SK-N-MC (cell line): ENCODE measurements at regions not wholly inside any gene's neighbourhood (a gene's known extent, or its start where the extent isn't known, plus 50 kb on each side); places are given as distances from the start of the nearest gene placed in this dataset.

Experiments
- EZH2 ChIP-seq: fragments of 200-600 bp; sonication (generic); IDR thresholded peaks from one replicate; pipeline ENCODE4 v1.6.1; 2017; ENCODE audit warnings: antibody characterized with exemption
- POLR2AphosphoS5 ChIP-seq: IDR thresholded peaks from 2 replicates; pipeline ENCODE4 v1.6.1; 2012; ENCODE audit warnings: mild to moderate bottlenecking, low read depth, low read length, borderline replicate concordance

- TF ChIP-seq POLR2AphosphoS5 (no peak), EZH2 (no peak)
Measured at GRCh38 chr7:40915071-40915470, 780.3 kb downstream of the SUGCT start.
